ENCODE measurements at regions not wholly inside any gene's neighbourhood (a gene's known extent, or its start where the extent isn't known, plus 50 kb on each side); places are given as distances from the start of the nearest gene placed in this dataset.
A peak's percentile ranks its signal among the peaks of the same experiment; 100 is the strongest.
"Not testable (repeated sequence)": the region's sequence is repeated elsewhere in the genome, so short reads cannot be mapped to it uniquely, and the experiment has no call there.

GRCh38 chr4:153880983-153881382, 92.1 kb upstream of the SFRP2 start:
- H3K4me1 Mint-ChIP-seq: peaks cover 24% of the 10 kb centered on the region
- no peak for DNase-seq (ENCODE audit: low read depth, low spot score)
- H3K9me3 Mint-ChIP-seq: peaks cover 20% of the 10 kb centered on the region
- H3K4me3 Mint-ChIP-seq: no peak overlapping the region
- peaks cover 43% of the 10 kb centered on the region for H3K36me3 Mint-ChIP-seq (ENCODE audit: low read depth)
- H3K27me3 Mint-ChIP-seq (ENCODE audit: low read depth): no peaks in the 10 kb centered on the region
- H3K27ac Mint-ChIP-seq (ENCODE audit: unreplicated experiment): no peak overlapping the region
- no peak for TF ChIP-seq CTCF (conservative IDR thresholded peaks at IDR 0.05)

- no peak overlapping the region for H3K27ac Mint-ChIP-seq (ENCODE audit: unreplicated experiment)
- peaks cover 20% of the 10 kb centered on the region for H3K9me3 Mint-ChIP-seq
- H3K4me3 Mint-ChIP-seq: no peak overlapping the region
- peaks cover 34% of the 10 kb centered on the region for H3K36me3 Mint-ChIP-seq (ENCODE audit: low read depth)
- DNase-seq (ENCODE audit: low read depth, low spot score): no peak
- no peaks in the 10 kb centered on the region for H3K27me3 Mint-ChIP-seq (ENCODE audit: low read depth)
- TF ChIP-seq CTCF (conservative IDR thresholded peaks at IDR 0.05): no peak
- H3K4me1 Mint-ChIP-seq: peaks cover 4% of the 10 kb centered on the region
These were observed 89.0 kb upstream of the SFRP2 start for GRCh38 chr4:153877898-153878297.

- no peak overlapping the region for H3K27ac Mint-ChIP-seq (ENCODE audit: unreplicated experiment)
- H3K9me3 Mint-ChIP-seq: peaks cover 6% of the 10 kb centered on the region
- peaks cover 4% of the 10 kb centered on the region for H3K4me1 Mint-ChIP-seq
- no peaks in the 10 kb centered on the region for H3K27me3 Mint-ChIP-seq (ENCODE audit: low read depth)
- DNase-seq (ENCODE audit: low read depth, low spot score): no peak
- TF ChIP-seq CTCF (conservative IDR thresholded peaks at IDR 0.05): no peak
- peaks cover 24% of the 10 kb centered on the region for H3K36me3 Mint-ChIP-seq (ENCODE audit: low read depth)
- H3K4me3 Mint-ChIP-seq: no peak overlapping the region
These were observed 84.9 kb upstream of the SFRP2 start for GRCh38 chr4:153873741-153874140.

GRCh38 chr4:153866766-153867165, 77.9 kb upstream of the SFRP2 start:
- Mint-ChIP-seq H3K36me3 (ENCODE audit: low read depth) (peaks cover 82% of the 10 kb centered on the region), H3K9me3 (peaks cover 35% of the 10 kb centered on the region)
- H3K27ac Mint-ChIP-seq (ENCODE audit: unreplicated experiment); H3K4me1 Mint-ChIP-seq; DNase-seq (ENCODE audit: low read depth, low spot score); H3K27me3 Mint-ChIP-seq (ENCODE audit: low read depth); H3K4me3 Mint-ChIP-seq: not testable (repeated sequence)

GRCh38 chr4:153852501-153852900, 63.6 kb upstream of the SFRP2 start:
- no peaks in the 10 kb centered on the region for H3K27me3 Mint-ChIP-seq (ENCODE audit: low read depth)
- H3K27ac Mint-ChIP-seq (ENCODE audit: unreplicated experiment): no peak overlapping the region
- H3K4me1 Mint-ChIP-seq: peaks cover 33% of the 10 kb centered on the region
- no peak overlapping the region for H3K4me3 Mint-ChIP-seq
- no peak for DNase-seq (ENCODE audit: low read depth, low spot score)
- peaks cover 54% of the 10 kb centered on the region for H3K36me3 Mint-ChIP-seq (ENCODE audit: low read depth)
- H3K9me3 Mint-ChIP-seq: peaks cover 26% of the 10 kb centered on the region
- no peak for TF ChIP-seq CTCF (conservative IDR thresholded peaks at IDR 0.05)

- DNase-seq (ENCODE audit: low read depth, low spot score): no peak
- Mint-ChIP-seq H3K4me1 (peaks cover 33% of the 10 kb centered on the region), H3K27me3 (ENCODE audit: low read depth) (no peaks in the 10 kb centered on the region), H3K36me3 (ENCODE audit: low read depth) (peaks cover 48% of the 10 kb centered on the region), H3K9me3 (peaks cover 14% of the 10 kb centered on the region), H3K27ac (ENCODE audit: unreplicated experiment) (peak overlapping the region; percentile 72), H3K4me3 (peak overlapping the region; percentile 14)
- no peak for TF ChIP-seq CTCF (conservative IDR thresholded peaks at IDR 0.05)
These were observed 61.8 kb upstream of the SFRP2 start for GRCh38 chr4:153850533-153851280.
